Hematopoietic multipotent progenitor cell treated with erythropoietin and hydrocortisone succinate and interleukin-3 and kit ligand, for 6 days (in vitro differentiated cells): ENCODE measurements at regions not wholly inside any gene's neighbourhood (a gene's known extent, or its start where the extent isn't known, plus 50 kb on each side); places are given as distances from the start of the nearest gene placed in this dataset.
"Not testable (repeated sequence)": the region's sequence is repeated elsewhere in the genome, so short reads cannot be mapped to it uniquely, and the experiment has no call there.

Experiments
- DNase-seq: peaks from one replicate; pipeline ENCODE4 v3.0.0-alpha.2; 2015

- no peak for DNase-seq
These were observed 52.7 kb upstream of the SERBP1 start for GRCh38 chr1:67482733-67483482.

GRCh38 chr1:67484492-67484891, 54.3 kb upstream of the SERBP1 start:
- DNase-seq, result no peak

GRCh38 chr1:67485046-67485811, 55.0 kb upstream of the SERBP1 start:
- no peak for DNase-seq

GRCh38 chr1:67489643-67490042, 59.4 kb upstream of the SERBP1 start:
- DNase-seq, result peak; percentile 59

GRCh38 chr1:67491280-67491679, 61.1 kb upstream of the SERBP1 start:
- DNase-seq, result no peak

- no peak for DNase-seq
These were observed 62.9 kb upstream of the SERBP1 start for GRCh38 chr1:67493148-67493547.

GRCh38 chr1:67495327-67495726, 65.1 kb upstream of the SERBP1 start:
- DNase-seq, result no peak

- DNase-seq, result no peak
These were observed 66.1 kb upstream of the SERBP1 start for GRCh38 chr1:67496329-67496728.

GRCh38 chr1:67500413-67500959, 70.3 kb upstream of the SERBP1 start:
- DNase-seq, result peak; percentile 94

- DNase-seq, result no peak
These were observed 73.8 kb upstream of the SERBP1 start for GRCh38 chr1:67503974-67504373.

- not testable (repeated sequence) for DNase-seq
These were observed 83.4 kb upstream of the SERBP1 start for GRCh38 chr1:67513392-67514294.

- DNase-seq, result no peak
These were observed 84.1 kb upstream of the SERBP1 start for GRCh38 chr1:67514300-67514699.

GRCh38 chr1:67514786-67515185, 84.6 kb upstream of the SERBP1 start:
- no peak for DNase-seq

GRCh38 chr1:67515324-67516080, 85.3 kb upstream of the SERBP1 start:
- DNase-seq, result no peak

- no peak for DNase-seq
These were observed 86.8 kb upstream of the SERBP1 start for GRCh38 chr1:67517046-67517445.

- no peak for DNase-seq
These were observed 91.8 kb upstream of the SERBP1 start for GRCh38 chr1:67522001-67522441.

- no peak for DNase-seq
These were observed 92.6 kb upstream of the SERBP1 start for GRCh38 chr1:67522793-67523192.

- DNase-seq, result no peak
These were observed 94.2 kb upstream of the SERBP1 start for GRCh38 chr1:67524143-67525052.

GRCh38 chr1:67525053-67525760, 95.0 kb upstream of the SERBP1 start:
- DNase-seq, result no peak

GRCh38 chr1:67528141-67528540, 97.9 kb upstream of the SERBP1 start:
- DNase-seq, result no peak
